SH-SY5Y (cell line): ENCODE measurements at regions not wholly inside any gene's neighbourhood (a gene's known extent, or its start where the extent isn't known, plus 50 kb on each side); places are given as distances from the start of the nearest gene placed in this dataset.

Experiments used
- GATA2 ChIP-seq: IDR thresholded peaks from 2 replicates; pipeline ENCODE4 v1.6.1; 2011; ENCODE audit warnings: mild to moderate bottlenecking, low read depth, low read length
- GATA3 ChIP-seq: IDR thresholded peaks from 2 replicates; pipeline ENCODE4 v1.6.1; 2011; ENCODE audit warnings: low read depth, mild to moderate bottlenecking, low read length, moderate library complexity

DNA sequence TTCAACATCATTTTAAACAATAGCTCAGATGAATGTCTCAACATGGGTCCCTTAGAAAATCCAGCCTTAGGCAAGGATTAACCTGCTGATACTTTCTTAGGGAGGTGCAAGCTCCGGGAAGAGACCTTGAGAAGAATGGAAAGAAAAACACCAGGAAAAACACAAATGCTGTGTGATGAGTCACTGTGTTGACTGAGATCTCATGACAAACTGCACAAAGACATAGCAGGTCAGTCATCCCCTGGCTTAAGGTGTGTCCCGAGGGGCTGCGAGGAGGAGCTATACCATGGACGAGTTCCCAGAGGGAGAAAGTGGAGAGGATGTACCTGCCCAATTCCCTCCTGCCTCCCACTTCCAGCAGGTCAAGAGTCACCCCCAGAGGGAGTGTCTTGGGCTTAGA is 98.0 kb downstream of the TEX36 start:
- TF ChIP-seq GATA3 (no peak), GATA2 (no peak)
